ENCODE measurements at regions not wholly inside any gene's neighbourhood (a gene's known extent, or its start where the extent isn't known, plus 50 kb on each side); places are given as distances from the start of the nearest gene placed in this dataset.

DNA sequence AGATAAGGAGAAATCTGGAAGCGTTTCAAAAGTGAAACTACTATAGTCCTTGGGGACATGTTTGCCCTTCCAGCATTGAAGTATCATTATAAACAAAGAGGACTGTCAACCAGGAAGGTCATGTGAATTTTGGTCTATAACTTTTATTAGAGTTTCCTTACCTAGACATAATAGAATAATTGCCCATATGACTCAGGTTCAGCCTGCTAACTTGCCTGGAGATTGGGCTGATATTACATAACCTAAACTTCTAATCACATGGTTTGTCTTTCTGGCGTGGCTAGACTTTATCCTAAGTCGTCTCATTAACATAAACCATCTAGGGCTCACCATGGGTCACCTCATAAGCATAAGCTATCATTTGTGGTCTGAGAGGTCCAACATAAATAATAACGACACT, 775.9 kb downstream of the CENPC start:
- no peak overlapping the region for H3K27ac ChIP-seq (ENCODE audit: insufficient read depth, low read depth, low read length)
- dilution Hi-C loops (cut with MboI; ENCODE audit: extremely low pct_ligation_motif_present, low sequenced_read_pairs) (no loop called here), intact Hi-C loops (cut with micrococcal nuclease) (no loop called here)
- TF ChIP-seq, protein P1, sequence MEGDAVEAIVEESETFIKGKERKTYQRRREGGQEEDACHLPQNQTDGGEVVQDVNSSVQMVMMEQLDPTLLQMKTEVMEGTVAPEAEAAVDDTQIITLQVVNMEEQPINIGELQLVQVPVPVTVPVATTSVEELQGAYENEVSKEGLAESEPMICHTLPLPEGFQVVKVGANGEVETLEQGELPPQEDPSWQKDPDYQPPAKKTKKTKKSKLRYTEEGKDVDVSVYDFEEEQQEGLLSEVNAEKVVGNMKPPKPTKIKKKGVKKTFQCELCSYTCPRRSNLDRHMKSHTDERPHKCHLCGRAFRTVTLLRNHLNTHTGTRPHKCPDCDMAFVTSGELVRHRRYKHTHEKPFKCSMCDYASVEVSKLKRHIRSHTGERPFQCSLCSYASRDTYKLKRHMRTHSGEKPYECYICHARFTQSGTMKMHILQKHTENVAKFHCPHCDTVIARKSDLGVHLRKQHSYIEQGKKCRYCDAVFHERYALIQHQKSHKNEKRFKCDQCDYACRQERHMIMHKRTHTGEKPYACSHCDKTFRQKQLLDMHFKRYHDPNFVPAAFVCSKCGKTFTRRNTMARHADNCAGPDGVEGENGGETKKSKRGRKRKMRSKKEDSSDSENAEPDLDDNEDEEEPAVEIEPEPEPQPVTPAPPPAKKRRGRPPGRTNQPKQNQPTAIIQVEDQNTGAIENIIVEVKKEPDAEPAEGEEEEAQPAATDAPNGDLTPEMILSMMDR (IDR thresholded peaks at IDR 0.05; ENCODE audit: extremely low read depth in 1 of 2, insufficient read depth in 1 of 2, low read depth in 1 of 2, low read length in 2 of 2) = no peak
- TF ChIP-seq POLR2AphosphoS5 (IDR thresholded peaks at IDR 0.05; ENCODE audit: insufficient read depth, low read depth, low read length) (no peak), EZH2 (IDR thresholded peaks at IDR 0.05; ENCODE audit: borderline replicate concordance, low read depth, low read length, severe bottlenecking) (no peak), FOS (IDR thresholded peaks at IDR 0.05; ENCODE audit: borderline replicate concordance, insufficient read depth, low read length) (no peak)
- H4K20me1 ChIP-seq (replicated peaks; ENCODE audit: control insufficient read depth, extremely low read depth, insufficient read depth, low read length) = no peaks in the 10 kb centered on the region
- H3K36me3 ChIP-seq (ENCODE audit: control insufficient read depth in 2 of 2, extremely low read depth in 1 of 2, insufficient read depth in 2 of 2, low read length in 2 of 2) = no peaks in the 10 kb centered on the region
- H3K4me1 ChIP-seq (ENCODE audit: control insufficient read depth, extremely low read depth, insufficient read depth, low read length) = no peaks in the 10 kb centered on the region
- ChIA-PET POLR2A (no interaction called here), CTCF (no interaction called here)
- no peaks in the 10 kb centered on the region for H3K27me3 ChIP-seq (ENCODE audit: control insufficient read depth in 2 of 2, insufficient read depth in 2 of 2, low read length in 2 of 2)
- H3K9ac ChIP-seq (replicated peaks; ENCODE audit: extremely low read depth, insufficient read depth, low read length) = no peak overlapping the region
- no peak for DNase-seq (ENCODE audit: low read depth, low spot score)
- H3K4me2 ChIP-seq (ENCODE audit: insufficient read depth, low read length) = no peak overlapping the region
- no peak for FAIRE-seq
- H2AFZ ChIP-seq (ENCODE audit: low read depth, low read length) = no peak overlapping the region
- H3K9me1 ChIP-seq (replicated peaks; ENCODE audit: control insufficient read depth, extremely low read depth, insufficient read depth, low read length) = no peaks in the 10 kb centered on the region
- H3K79me2 ChIP-seq (ENCODE audit: control insufficient read depth, insufficient read depth, low read length) = no peaks in the 10 kb centered on the region
- BruUV-seq (replicated peaks) = no TSS peak
- H3K4me3 ChIP-seq (replicated peaks in 1 of 3; ENCODE audit: insufficient read depth in 1 of 3, low read depth in 1 of 3, low read length in 3 of 3) = no peak overlapping the region
- H3K9me3 ChIP-seq (replicated peaks; ENCODE audit: control insufficient read depth, insufficient read depth, low read length) = no peaks in the 10 kb centered on the region

DNA sequence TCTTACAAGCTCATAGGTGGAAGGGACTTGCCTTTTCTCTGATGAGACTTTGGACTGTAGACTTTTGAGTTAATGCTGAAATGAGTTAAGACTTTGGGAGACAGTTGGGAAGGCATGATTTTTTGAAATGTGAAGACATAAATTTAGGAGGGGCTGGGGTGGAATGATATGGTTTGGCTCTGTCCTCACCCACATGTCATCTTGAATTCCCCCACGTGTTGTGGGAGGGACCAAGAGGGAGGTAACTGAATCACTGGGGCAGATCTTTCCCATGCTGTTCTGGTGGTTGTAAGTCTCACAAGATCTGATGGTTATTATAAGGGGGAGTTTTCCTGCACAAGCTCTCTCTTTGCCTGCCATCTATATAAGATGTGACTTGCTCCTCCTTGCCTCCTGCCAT, 777.9 kb downstream of the CENPC start:
- no peaks in the 10 kb centered on the region for H3K79me2 ChIP-seq (ENCODE audit: control insufficient read depth, insufficient read depth, low read length)
- H2AFZ ChIP-seq (ENCODE audit: low read depth, low read length) = no peak overlapping the region
- DNase-seq (ENCODE audit: low read depth, low spot score) = no peak
- no peaks in the 10 kb centered on the region for H3K27me3 ChIP-seq (ENCODE audit: control insufficient read depth in 2 of 2, insufficient read depth in 2 of 2, low read length in 2 of 2)
- TF ChIP-seq EZH2 (IDR thresholded peaks at IDR 0.05; ENCODE audit: borderline replicate concordance, low read depth, low read length, severe bottlenecking) (no peak), MYC (IDR thresholded peaks at IDR 0.05; ENCODE audit: low read depth, low read length) (no peak), POLR2AphosphoS5 (IDR thresholded peaks at IDR 0.05; ENCODE audit: insufficient read depth, low read depth, low read length) (no peak)
- TF ChIP-seq, protein P2, sequence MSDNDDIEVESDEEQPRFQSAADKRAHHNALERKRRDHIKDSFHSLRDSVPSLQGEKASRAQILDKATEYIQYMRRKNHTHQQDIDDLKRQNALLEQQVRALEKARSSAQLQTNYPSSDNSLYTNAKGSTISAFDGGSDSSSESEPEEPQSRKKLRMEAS (IDR thresholded peaks at IDR 0.05; ENCODE audit: insufficient read depth, insufficient read length) = no peak
- H3K36me3 ChIP-seq (ENCODE audit: control insufficient read depth in 2 of 2, extremely low read depth in 1 of 2, insufficient read depth in 2 of 2, low read length in 2 of 2) = no peaks in the 10 kb centered on the region
- no TSS peak for BruUV-seq (replicated peaks)
- no peak for FAIRE-seq
- H3K9me1 ChIP-seq (replicated peaks; ENCODE audit: control insufficient read depth, extremely low read depth, insufficient read depth, low read length) = no peaks in the 10 kb centered on the region
- no peak overlapping the region for H3K27ac ChIP-seq (ENCODE audit: insufficient read depth, low read depth, low read length)
- H3K4me3 ChIP-seq (replicated peaks in 1 of 3; ENCODE audit: insufficient read depth in 1 of 3, low read depth in 1 of 3, low read length in 3 of 3) = no peak overlapping the region
- CTCF ChIA-PET = no interaction called here
- H4K20me1 ChIP-seq (replicated peaks; ENCODE audit: control insufficient read depth, extremely low read depth, insufficient read depth, low read length) = no peaks in the 10 kb centered on the region
- no peaks in the 10 kb centered on the region for H3K9me3 ChIP-seq (replicated peaks; ENCODE audit: control insufficient read depth, insufficient read depth, low read length)
- no peak overlapping the region for H3K4me2 ChIP-seq (ENCODE audit: insufficient read depth, low read length)
- intact Hi-C loops (cut with micrococcal nuclease) = no loop called here
- no peak overlapping the region for H3K9ac ChIP-seq (replicated peaks; ENCODE audit: extremely low read depth, insufficient read depth, low read length)
- POLR2A ChIA-PET = no interaction called here
- no peaks in the 10 kb centered on the region for H3K4me1 ChIP-seq (ENCODE audit: control insufficient read depth, extremely low read depth, insufficient read depth, low read length)
- dilution Hi-C loops (cut with MboI; ENCODE audit: extremely low pct_ligation_motif_present, low sequenced_read_pairs) = no loop called here

Measured in endothelial cell of umbilical vein (primary cell).